IPS-15b (cell line): ENCODE measurements at regions not wholly inside any gene's neighbourhood (a gene's known extent, or its start where the extent isn't known, plus 50 kb on each side); places are given as distances from the start of the nearest gene placed in this dataset.

Experiments used
- H3K27me3 ChIP-seq: one replicate; pipeline ENCODE4 v1.6.1; 2013; ENCODE audit warnings: low read length; ENCODE audit not compliant: control insufficient read depth, insufficient read depth
- H3K36me3 ChIP-seq: one replicate; pipeline ENCODE4 v1.6.1; 2013; ENCODE audit warnings: low read length; ENCODE audit not compliant: control insufficient read depth, insufficient read depth
- H3K4me1 ChIP-seq: one replicate; pipeline ENCODE4 v1.6.1; 2013; ENCODE audit warnings: mild to moderate bottlenecking, low read length; ENCODE audit not compliant: control insufficient read depth, insufficient read depth
- H3K4me3 ChIP-seq: one replicate; pipeline ENCODE4 v1.5.1; 2013; ENCODE audit warnings: low read depth, low read length
- H3K9ac ChIP-seq: one replicate; pipeline ENCODE4 v1.6.1; 2013; ENCODE audit warnings: low read depth, mild to moderate bottlenecking, low read length
- H3K9me3 ChIP-seq: one replicate; pipeline ENCODE4 v1.6.1; 2013; ENCODE audit warnings: mild to moderate bottlenecking, low read length; ENCODE audit not compliant: control insufficient read depth, insufficient read depth

GRCh38 chr13:44207476-44207875, 166.1 kb upstream of the SERP2 start:
- no peaks in the 10 kb centered on the region for H3K4me1 ChIP-seq
- H3K9me3 ChIP-seq, result no peaks in the 10 kb centered on the region
- no peak overlapping the region for H3K9ac ChIP-seq
- no peak overlapping the region for H3K4me3 ChIP-seq
- H3K36me3 ChIP-seq, result no peaks in the 10 kb centered on the region
- no peaks in the 10 kb centered on the region for H3K27me3 ChIP-seq

DNA sequence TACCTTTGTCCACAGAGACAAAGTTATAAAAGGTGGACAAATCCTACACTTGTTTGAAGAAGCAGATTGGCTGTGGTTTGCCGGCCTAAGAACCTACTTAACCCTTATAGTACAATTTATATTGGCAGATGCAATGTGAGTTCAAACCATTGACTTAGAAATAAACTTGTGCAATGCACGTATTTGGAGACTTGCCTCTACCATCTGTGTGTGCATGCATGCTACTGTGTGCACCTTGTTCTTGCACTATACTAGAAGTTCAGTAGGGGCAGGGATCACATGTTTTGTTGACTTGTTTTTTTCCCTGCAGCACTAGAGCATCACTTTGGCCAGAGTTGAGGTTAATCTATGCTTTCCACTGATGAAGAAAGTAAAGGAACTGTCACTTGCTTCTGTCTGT, 163.1 kb upstream of the SERP2 start:
- H3K4me3 ChIP-seq, result no peak overlapping the region
- no peaks in the 10 kb centered on the region for H3K27me3 ChIP-seq
- H3K9ac ChIP-seq, result no peak overlapping the region
- H3K9me3 ChIP-seq, result no peaks in the 10 kb centered on the region
- H3K36me3 ChIP-seq, result no peaks in the 10 kb centered on the region
- no peaks in the 10 kb centered on the region for H3K4me1 ChIP-seq

DNA sequence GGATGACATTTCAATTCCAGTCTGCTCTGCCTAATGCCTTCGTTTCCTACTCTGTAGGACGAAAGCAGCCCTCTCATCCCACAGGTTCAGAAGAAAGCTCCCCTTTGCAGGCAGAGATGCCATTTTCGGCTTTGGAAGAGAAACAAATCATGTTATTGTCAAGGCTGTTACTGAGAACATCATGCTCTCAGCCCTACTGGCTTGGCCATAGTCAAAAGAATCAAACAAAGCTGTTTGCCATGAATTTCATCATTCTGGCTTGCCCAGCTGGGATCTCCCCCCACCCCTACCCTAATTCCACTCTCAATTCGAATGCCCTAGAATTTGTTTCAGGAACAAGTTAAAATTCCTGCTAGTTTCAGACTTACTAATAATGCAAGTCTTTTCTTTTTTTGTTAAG, 162.3 kb upstream of the SERP2 start:
- H3K9ac ChIP-seq, result no peak overlapping the region
- no peaks in the 10 kb centered on the region for H3K36me3 ChIP-seq
- no peaks in the 10 kb centered on the region for H3K9me3 ChIP-seq
- no peaks in the 10 kb centered on the region for H3K4me1 ChIP-seq
- no peak overlapping the region for H3K4me3 ChIP-seq
- H3K27me3 ChIP-seq, result no peaks in the 10 kb centered on the region

DNA sequence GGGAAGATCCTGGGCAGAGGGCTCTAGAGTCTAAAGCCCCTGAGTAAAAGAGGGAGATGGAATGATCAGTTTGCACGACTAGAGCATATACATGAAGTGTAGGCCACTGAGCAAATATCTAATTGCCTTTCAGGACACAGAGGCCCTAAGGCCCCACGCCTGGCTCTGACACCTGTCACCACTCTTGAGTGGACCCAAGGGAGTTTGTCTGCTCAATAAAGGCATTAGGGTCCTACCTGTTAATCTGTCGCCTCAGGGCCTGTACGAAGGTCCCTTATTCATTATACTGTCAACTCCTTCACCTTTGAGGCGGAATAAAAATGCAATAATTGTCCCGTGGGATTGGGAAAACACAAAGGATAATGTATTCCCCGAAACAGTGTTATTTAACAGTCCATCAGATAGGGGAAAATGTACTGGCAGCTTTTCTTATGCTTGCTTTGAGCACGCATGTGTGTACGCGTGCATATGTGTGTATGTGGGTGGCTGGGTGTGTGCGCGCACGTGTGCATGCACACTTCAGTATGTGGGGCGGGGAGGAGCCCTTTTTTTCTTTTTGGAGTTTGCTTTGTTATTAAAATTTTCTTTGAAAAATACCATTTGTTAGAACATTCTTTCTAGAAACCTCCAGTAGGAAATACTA, 161.8 kb upstream of the SERP2 start:
- H3K4me1 ChIP-seq, result no peaks in the 10 kb centered on the region
- H3K36me3 ChIP-seq, result no peaks in the 10 kb centered on the region
- no peak overlapping the region for H3K4me3 ChIP-seq

GRCh38 chr13:44212633-44213396, 160.8 kb upstream of the SERP2 start:
- no peak overlapping the region for H3K9ac ChIP-seq
- H3K27me3 ChIP-seq, result no peaks in the 10 kb centered on the region
- no peaks in the 10 kb centered on the region for H3K36me3 ChIP-seq
- H3K9me3 ChIP-seq, result no peaks in the 10 kb centered on the region
- no peak overlapping the region for H3K4me3 ChIP-seq
- no peaks in the 10 kb centered on the region for H3K4me1 ChIP-seq

More for the DNA sequence above, 161.8 kb upstream of the SERP2 start:
- Histone ChIP-seq H3K9ac (no peak overlapping the region), H3K27me3 (no peaks in the 10 kb centered on the region), H3K9me3 (no peaks in the 10 kb centered on the region)

GRCh38 chr13:44218501-44219240, 155.0 kb upstream of the SERP2 start:
- Histone ChIP-seq H3K4me1 (no peaks in the 10 kb centered on the region), H3K9me3 (no peaks in the 10 kb centered on the region), H3K27me3 (no peaks in the 10 kb centered on the region), H3K9ac (no peak overlapping the region), H3K4me3 (no peak overlapping the region), H3K36me3 (no peaks in the 10 kb centered on the region)

GRCh38 chr13:44219577-44220548, 153.8 kb upstream of the SERP2 start:
- no peaks in the 10 kb centered on the region for H3K36me3 ChIP-seq
- H3K9ac ChIP-seq, result no peak overlapping the region
- no peaks in the 10 kb centered on the region for H3K9me3 ChIP-seq
- no peak overlapping the region for H3K4me3 ChIP-seq
- H3K27me3 ChIP-seq, result no peaks in the 10 kb centered on the region
- H3K4me1 ChIP-seq, result no peaks in the 10 kb centered on the region

DNA sequence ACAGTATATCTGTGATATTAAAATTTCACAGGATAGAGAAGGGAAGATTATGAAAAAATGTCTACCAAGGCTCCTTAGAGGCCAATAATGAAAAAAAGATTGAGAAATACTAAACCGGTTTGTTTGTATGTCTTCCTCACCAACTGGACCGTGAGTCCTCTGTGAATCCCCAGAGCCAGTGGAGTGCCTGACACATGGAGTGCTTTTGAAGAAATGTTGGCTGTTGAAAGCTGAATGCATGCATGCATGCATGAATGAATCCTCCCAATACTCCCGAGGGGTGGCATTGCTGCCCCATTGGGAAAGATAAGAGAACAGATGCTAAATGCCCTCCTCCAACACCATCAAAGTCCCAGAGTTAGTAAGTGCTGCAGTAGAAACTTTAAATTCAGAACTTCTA, 152.7 kb upstream of the SERP2 start:
- no peak overlapping the region for H3K9ac ChIP-seq
- H3K4me1 ChIP-seq, result no peaks in the 10 kb centered on the region
- H3K36me3 ChIP-seq, result no peaks in the 10 kb centered on the region
- H3K9me3 ChIP-seq, result no peaks in the 10 kb centered on the region
- no peak overlapping the region for H3K4me3 ChIP-seq
- H3K27me3 ChIP-seq, result no peaks in the 10 kb centered on the region

DNA sequence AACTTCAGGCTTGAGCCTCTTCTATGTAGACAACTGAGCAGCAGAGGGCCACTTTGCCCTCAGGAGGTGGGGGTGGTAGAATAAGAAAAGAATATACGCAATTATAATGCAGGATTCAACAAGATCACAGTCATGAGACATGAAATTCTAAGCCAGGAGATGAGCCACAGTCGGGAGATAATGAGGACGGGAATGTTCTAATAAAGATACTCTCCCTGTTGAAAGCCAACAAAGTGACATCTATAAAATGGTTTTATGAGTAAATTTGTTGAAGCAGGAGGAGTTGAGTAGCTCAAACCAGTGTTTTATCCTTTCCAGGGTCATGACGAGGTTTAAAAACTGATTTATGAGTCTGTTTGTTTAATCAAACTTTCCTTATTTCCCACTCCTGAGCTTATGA, 152.0 kb upstream of the SERP2 start:
- no peaks in the 10 kb centered on the region for H3K9me3 ChIP-seq
- no peak overlapping the region for H3K4me3 ChIP-seq
- H3K4me1 ChIP-seq, result no peaks in the 10 kb centered on the region
- no peak overlapping the region for H3K9ac ChIP-seq
- H3K36me3 ChIP-seq, result no peaks in the 10 kb centered on the region
- H3K27me3 ChIP-seq, result no peaks in the 10 kb centered on the region

DNA sequence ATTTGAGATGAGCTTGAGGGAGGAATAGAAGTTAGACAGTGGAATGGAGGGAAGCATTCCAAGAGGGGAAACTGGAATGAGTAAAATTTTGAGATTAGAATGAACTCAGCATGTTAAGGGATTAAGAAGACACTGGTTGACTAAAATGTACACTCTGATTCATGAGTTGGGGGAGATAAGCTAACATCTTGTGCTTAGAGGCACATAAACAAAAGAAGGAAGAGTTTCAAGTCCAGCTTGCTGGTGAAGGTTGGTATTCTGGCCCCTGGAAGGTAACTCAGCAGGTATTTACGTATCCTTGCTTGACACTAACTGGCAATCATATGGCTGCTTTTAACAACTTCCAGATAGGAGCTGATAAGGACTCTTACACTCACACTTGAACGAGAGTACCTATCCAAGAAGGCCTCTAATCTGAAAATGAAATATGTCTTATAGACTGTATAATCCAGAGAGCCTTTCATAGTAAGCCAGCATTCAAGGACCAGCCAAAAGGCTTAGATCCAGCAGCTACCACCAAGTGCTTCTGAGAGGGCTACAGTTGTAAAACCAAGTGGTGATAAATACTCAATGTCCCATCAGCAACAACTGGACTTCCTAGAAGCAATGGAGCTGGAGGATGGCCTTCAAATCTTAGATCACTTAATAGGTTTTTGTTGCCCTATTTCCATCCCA, 149.7 kb upstream of the SERP2 start:
- Histone ChIP-seq H3K27me3 (no peaks in the 10 kb centered on the region), H3K4me1 (no peaks in the 10 kb centered on the region), H3K9me3 (no peaks in the 10 kb centered on the region), H3K36me3 (no peaks in the 10 kb centered on the region), H3K4me3 (no peak overlapping the region), H3K9ac (no peak overlapping the region)
